PC-9 (cell line): ENCODE measurements at regions not wholly inside any gene's neighbourhood (a gene's known extent, or its start where the extent isn't known, plus 50 kb on each side); places are given as distances from the start of the nearest gene placed in this dataset.

Experiments used
- CTCF ChIP-seq: fragments of 200-600 bp; sonication (generic); conservative IDR thresholded peaks from 2 replicates; pipeline ENCODE4 v1.6.1; 2017; ENCODE audit warnings: mixed run types, antibody characterized with exemption, mild to moderate bottlenecking, moderate library complexity
- EZH2 ChIP-seq: fragments of 200-600 bp; sonication (generic); IDR thresholded peaks from 2 replicates; pipeline ENCODE4 v1.8.0; 2017; ENCODE audit warnings: antibody characterized with exemption, low read depth

- TF ChIP-seq CTCF (no peak), EZH2 (no peak)
Observed at GRCh38 chr7:85823396-85824080, 636.7 kb upstream of the SEMA3D start.
